GM23338 (cell line): ENCODE measurements at regions not wholly inside any gene's neighbourhood (a gene's known extent, or its start where the extent isn't known, plus 50 kb on each side); places are given as distances from the start of the nearest gene placed in this dataset.

Source experiments
- CREB1 ChIP-seq: fragments of 250-450 bp; sonication (Bioruptor Pico); IDR thresholded peaks from 2 replicates; pipeline ENCODE4 v1.5.0; 2020; ENCODE audit warnings: low read depth, mild to moderate bottlenecking, moderate library complexity
- CTCF ChIP-seq, 2 experiments: fragments of 200-600 bp in 1 of 2; sonication (generic) in 1 of 2; conservative IDR thresholded peaks; 2 replicates each; pipeline versions ENCODE4 v1.5.1 to v1.6.1; 2016 to 2017; ENCODE audit warnings: antibody characterized with exemption in 2 of 2, low read depth in 2 of 2, mild to moderate bottlenecking in 2 of 2, moderate library complexity in 1 of 2
- ETS1 ChIP-seq: IDR thresholded peaks from 2 replicates; pipeline ENCODE4 v1.6.1; 2016; ENCODE audit warnings: antibody characterized with exemption
- EZH2 ChIP-seq: fragments of 200-600 bp; sonication (generic); IDR thresholded peaks from one replicate; pipeline ENCODE4 v1.8.0; 2017; ENCODE audit warnings: antibody characterized with exemption, mild to moderate bottlenecking, low read depth; ENCODE audit not compliant: unreplicated experiment
- POLR2AphosphoS5 ChIP-seq: IDR thresholded peaks from 2 replicates; pipeline ENCODE4 v1.6.1; 2016; ENCODE audit warnings: antibody characterized with exemption, low read depth

GRCh38 chr4:158353541-158354304, 143.4 kb downstream of the TMEM144 start:
- TF ChIP-seq ETS1: no peak
- no peak for TF ChIP-seq EZH2
- TF ChIP-seq CTCF (conservative IDR thresholded peaks at IDR 0.05; ENCODE audit: low read depth in 2 of 2): no peak
- TF ChIP-seq POLR2AphosphoS5: no peak
- TF ChIP-seq CREB1 (CRISPR knock-in tag): no peak
